Neural progenitor cell (in vitro differentiated cells): ENCODE measurements at regions not wholly inside any gene's neighbourhood (a gene's known extent, or its start where the extent isn't known, plus 50 kb on each side); places are given as distances from the start of the nearest gene placed in this dataset.

Source experiments
- CTCF ChIP-seq: fragments of 200-600 bp; sonication (generic); IDR thresholded peaks from 2 replicates; pipeline ENCODE4 v1.5.1; 2017; ENCODE audit warnings: antibody characterized with exemption, mild to moderate bottlenecking
- EZH2 ChIP-seq: fragments of 200-600 bp; sonication (generic); IDR thresholded peaks from 2 replicates; pipeline ENCODE4 v1.6.1; 2017; ENCODE audit warnings: antibody characterized with exemption, mild to moderate bottlenecking, moderate library complexity
- EZH2phosphoT487 ChIP-seq: fragments of 200-600 bp; sonication (generic); IDR thresholded peaks from 2 replicates; pipeline ENCODE4 v1.6.1; 2017; ENCODE audit warnings: antibody characterized with exemption

- no peak for TF ChIP-seq CTCF
- TF ChIP-seq EZH2 = no peak
- no peak for TF ChIP-seq EZH2phosphoT487
These were observed 1854.9 kb downstream of the TP53TG3F start for GRCh38 chr16:35314298-35314697.
